Pancreas (tissue), 10 donors: ENCODE measurements at regions not wholly inside any gene's neighbourhood (a gene's known extent, or its start where the extent isn't known, plus 50 kb on each side); places are given as distances from the start of the nearest gene placed in this dataset.
A peak's percentile ranks its signal among the peaks of the same experiment; 100 is the strongest.

Experiments used
- ATAC-seq, 4 donors: fragments of 200-7000 bp; cut with Tn5 transposase; one replicate each; pipeline versions ENCODE4 v1.8.0 to v1.9.1; 2020; ENCODE audit warnings: mild to moderate bottlenecking in 4 of 4, moderate library complexity in 4 of 4
- DNase-seq, 6 donors: peaks; one replicate each; pipeline ENCODE4 v3.0.0-alpha.2; 2020
- FAIRE-seq: peaks from 2 replicates; lab custom pipeline; 2012; peaks lifted over from hg19 to GRCh38; lab: Jason Lieb, UNC
- H3K27ac ChIP-seq, 4 donors: fragments of 200-600 bp; sonication (generic); 1 replicate in 3 of 4; 2 replicates in 1 of 4; pipeline versions ENCODE4 v1.5.0 to v1.8.0; 2020
- H3K27me3 ChIP-seq, 4 donors: fragments of 200-600 bp; one replicate each; pipeline ENCODE4 v1.8.0; 2021
- H3K36me3 ChIP-seq, 3 donors: fragments of 200-600 bp; sonication (generic) in 1 of 3; one replicate each; pipeline versions ENCODE4 v1.5.0 to v1.8.0; 2020 to 2021
- H3K4me1 ChIP-seq, 3 donors: fragments of 200-600 bp; one replicate each; pipeline ENCODE4 v1.8.0; 2021
- H3K4me3 ChIP-seq, 4 donors: fragments of 200-600 bp; sonication (generic) in 2 of 4; one replicate each; pipeline versions ENCODE4 v1.5.0 to v1.8.0; 2020 to 2021
- H3K9me3 ChIP-seq, 4 donors: fragments of 200-600 bp; one replicate each; pipeline ENCODE4 v1.8.0; 2021
- WGBS, 2 donors: extraction: QIAGEN DNeasy Blood & Tissue Kit; methylation state at CpG; one replicate each; pipeline ENCODE4 v1.1.7; 2013; 5-methylcytosine and 5-hydroxymethylcytosine counted together
- intact Hi-C, 3 donors: fragments of 100-400 bp; cut with DNase I; formaldehyde crosslinking; loops; one replicate each; pipeline versions ENCODE4 v1.11.1 to v1.14.2; 2022
- TF ChIP-seq, protein P1 (sequence below), 4 donors: fragments of 200-600 bp; sonication (generic) in 3 of 4; IDR thresholded peaks; one replicate each; pipeline versions ENCODE4 v1.5.0 to v1.8.0; 2021; ENCODE audit warnings: antibody characterized with exemption in 4 of 4
- donor health status: healthy with polysubstance abuse.
- donor health status: DM: no; HTN: no; CAD: no; lungs with moderate emphysema.
- donor health status: DM: no; HTN: no; CAD: no.
- donor health status: control.
- donor health status: control.
- donor health status: Bipolar disorder and iron deficiency.
- donor health status: DM: yes; HTN: yes; CAD: no.
- donor health status: DM: no; HTN: no; CAD: no.
- donor health status: DM: no; HTN: no; CAD: no.
- donor health status: DM: yes; HTN: yes; CAD: no.

- DNase-seq (no peak), FAIRE-seq (no peak), ATAC-seq (no peak)
- no peak overlapping the region for H3K4me3 ChIP-seq
- no peak overlapping the region for H3K27ac ChIP-seq
- TF ChIP-seq, protein P1, sequence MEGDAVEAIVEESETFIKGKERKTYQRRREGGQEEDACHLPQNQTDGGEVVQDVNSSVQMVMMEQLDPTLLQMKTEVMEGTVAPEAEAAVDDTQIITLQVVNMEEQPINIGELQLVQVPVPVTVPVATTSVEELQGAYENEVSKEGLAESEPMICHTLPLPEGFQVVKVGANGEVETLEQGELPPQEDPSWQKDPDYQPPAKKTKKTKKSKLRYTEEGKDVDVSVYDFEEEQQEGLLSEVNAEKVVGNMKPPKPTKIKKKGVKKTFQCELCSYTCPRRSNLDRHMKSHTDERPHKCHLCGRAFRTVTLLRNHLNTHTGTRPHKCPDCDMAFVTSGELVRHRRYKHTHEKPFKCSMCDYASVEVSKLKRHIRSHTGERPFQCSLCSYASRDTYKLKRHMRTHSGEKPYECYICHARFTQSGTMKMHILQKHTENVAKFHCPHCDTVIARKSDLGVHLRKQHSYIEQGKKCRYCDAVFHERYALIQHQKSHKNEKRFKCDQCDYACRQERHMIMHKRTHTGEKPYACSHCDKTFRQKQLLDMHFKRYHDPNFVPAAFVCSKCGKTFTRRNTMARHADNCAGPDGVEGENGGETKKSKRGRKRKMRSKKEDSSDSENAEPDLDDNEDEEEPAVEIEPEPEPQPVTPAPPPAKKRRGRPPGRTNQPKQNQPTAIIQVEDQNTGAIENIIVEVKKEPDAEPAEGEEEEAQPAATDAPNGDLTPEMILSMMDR (IDR thresholded peaks at IDR 0.05) = no peak
- H3K4me1 ChIP-seq = no peaks in the 10 kb centered on the region
- no peaks in the 10 kb centered on the region for H3K9me3 ChIP-seq
- intact Hi-C loops = no loop called here
- H3K36me3 ChIP-seq = no peaks in the 10 kb centered on the region
- no peaks in the 10 kb centered on the region for H3K27me3 ChIP-seq
- WGBS, 2 donors = 51 to 55% methylated on average over 4 of the region's 4 CpGs
These were observed 833.8 kb upstream of the PIK3C3 start for GRCh38 chr18:41121116-41121826.

- FAIRE-seq = no peak
- H3K36me3 ChIP-seq = no peaks in the 10 kb centered on the region
- no peaks in the 10 kb centered on the region for H3K4me1 ChIP-seq
- no peak for DNase-seq
- intact Hi-C loops = no loop called here
- WGBS, 2 donors = 43 to 60% methylated on average over 3 of the region's 3 CpGs
- no peaks in the 10 kb centered on the region for H3K27me3 ChIP-seq
- TF ChIP-seq, protein P1 (IDR thresholded peaks at IDR 0.05) = no peak
- no peak overlapping the region for H3K4me3 ChIP-seq
- no peaks in the 10 kb centered on the region for H3K9me3 ChIP-seq
- no peak overlapping the region for H3K27ac ChIP-seq
- ATAC-seq = no peak
These were observed 836.0 kb upstream of the PIK3C3 start for GRCh38 chr18:41119031-41119430.

DNA sequence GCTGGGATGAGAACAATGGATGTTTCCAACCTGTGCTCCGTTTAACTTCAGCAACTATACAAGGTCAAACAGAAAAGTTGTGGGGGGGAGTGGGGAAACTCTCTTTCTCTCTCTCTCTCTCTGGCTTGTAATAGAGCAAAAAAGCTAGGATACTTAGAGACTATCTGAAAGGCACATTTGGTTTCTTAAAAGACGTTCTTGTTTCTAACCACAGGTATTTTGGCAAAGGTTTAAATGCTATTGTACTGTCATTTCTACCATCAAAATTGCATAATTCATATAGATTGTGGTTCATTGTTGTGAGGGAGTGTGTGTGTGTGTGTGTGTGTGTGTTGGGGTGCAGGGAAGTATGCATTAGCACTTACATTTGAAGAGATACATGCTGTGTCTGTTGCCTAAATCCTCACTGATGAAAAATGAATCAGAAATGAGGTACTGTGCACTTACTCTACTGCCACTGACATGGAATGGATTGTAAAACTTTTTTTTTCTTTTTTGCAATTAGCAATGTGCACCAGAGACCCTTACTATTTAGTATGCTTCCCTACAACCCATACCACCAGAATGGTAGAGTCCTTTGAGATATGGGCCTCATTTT is 841.0 kb upstream of the PIK3C3 start:
- TF ChIP-seq, protein P1 (IDR thresholded peaks at IDR 0.05) = no peak
- H3K4me1 ChIP-seq = no peaks in the 10 kb centered on the region
- intact Hi-C loops = no loop called here
- DNase-seq (no peak), FAIRE-seq (no peak), ATAC-seq (no peak)
- 17 to 30% methylated on average over 2 of the region's 2 CpGs for WGBS, 2 donors
- no peaks in the 10 kb centered on the region for H3K36me3 ChIP-seq
- H3K27ac ChIP-seq = no peak overlapping the region
- no peaks in the 10 kb centered on the region for H3K9me3 ChIP-seq
- no peaks in the 10 kb centered on the region for H3K27me3 ChIP-seq
- H3K4me3 ChIP-seq = no peak overlapping the region

- ATAC-seq (no peak), DNase-seq (no peak), FAIRE-seq (no peak)
- Histone ChIP-seq H3K27me3 (no peaks in the 10 kb centered on the region), H3K9me3 (no peaks in the 10 kb centered on the region), H3K4me1 (no peaks in the 10 kb centered on the region), H3K4me3 (no peak overlapping the region), H3K36me3 (no peaks in the 10 kb centered on the region), H3K27ac (no peak overlapping the region)
- TF ChIP-seq, protein P1 (IDR thresholded peaks at IDR 0.05) = no peak
- intact Hi-C loops = no loop called here
These were observed 855.6 kb upstream of the PIK3C3 start for GRCh38 chr18:41099451-41099850.

- Histone ChIP-seq H3K9me3 (no peaks in the 10 kb centered on the region), H3K4me1 (no peaks in the 10 kb centered on the region), H3K36me3 (no peaks in the 10 kb centered on the region), H3K27me3 (no peaks in the 10 kb centered on the region), H3K4me3 (no peak overlapping the region), H3K27ac (no peak overlapping the region)
- no peak for DNase-seq
- FAIRE-seq = no peak
- peak in 1 of 4 donors; percentile 44 for ATAC-seq
- WGBS, 2 donors = 10 to 12% methylated on average over 5 of the region's 5 CpGs
- TF ChIP-seq, protein P1 (IDR thresholded peaks at IDR 0.05) = no peak
- intact Hi-C loops = no loop called here
These were observed 858.5 kb upstream of the PIK3C3 start for GRCh38 chr18:41096504-41096903.
